K562 (cell line): ENCODE measurements at regions not wholly inside any gene's neighbourhood (a gene's known extent, or its start where the extent isn't known, plus 50 kb on each side); places are given as distances from the start of the nearest gene placed in this dataset.
A peak's percentile ranks its signal among the peaks of the same experiment; 100 is the strongest.

Experiments
- BHLHE40 ChIP-seq: IDR thresholded peaks from 2 replicates; pipeline ENCODE4 v1.6.1; 2011; ENCODE audit warnings: low read length, improper control_type of control experiment
- FOXA3 ChIP-seq, 2 experiments: fragments of 450-650 bp in 1 of 2; sonication (generic) in 1 of 2; formaldehyde crosslinking; IDR thresholded peaks in 1 of 2; conservative IDR thresholded peaks in 1 of 2; 2 replicates each; pipeline versions ENCODE4 v1.4.0 to v1.8.0; 2020 to 2022; ENCODE audit warnings: mild to moderate bottlenecking in 2 of 2, missing genetic modification reagents in 1 of 2
- GABPA ChIP-seq: fragments of 200-800 bp; sonication (Bioruptor generic); conservative IDR thresholded peaks from 2 replicates; pipeline ENCODE4 v1.6.1; 2016; ENCODE audit warnings: low read depth, missing genetic modification characterization, missing compliant biosample characterization
- HDAC3 ChIP-seq: fragments of 450-650 bp; IDR thresholded peaks from 2 replicates; pipeline ENCODE4 v1.6.1; 2018; ENCODE audit warnings: borderline replicate concordance, mild to moderate bottlenecking, moderate library complexity; ENCODE audit not compliant: partially characterized antibody
- HLTF ChIP-seq: fragments of 450-650 bp; IDR thresholded peaks from 2 replicates; pipeline ENCODE4 v1.6.1; 2016
- ID3 ChIP-seq, 2 experiments: fragments of 250-450 bp in 1 of 2; fragments of 450-650 bp in 1 of 2; sonication (Bioruptor Pico) in 1 of 2; IDR thresholded peaks; 2 replicates each; pipeline versions ENCODE4 v1.6.1 to v1.8.0; 2016 to 2021; ENCODE audit warnings: mild to moderate bottlenecking in 2 of 2, moderate library complexity in 2 of 2, missing compliant biosample characterization in 1 of 2, missing genetic modification characterization in 1 of 2
- MAZ ChIP-seq, 2 experiments: fragments of 450-650 bp in 1 of 2; sonication (generic) in 1 of 2; formaldehyde crosslinking; IDR thresholded peaks in 1 of 2; conservative IDR thresholded peaks in 1 of 2; 2 replicates each; pipeline versions ENCODE4 v1.4.0 to v1.5.0; 2020; ENCODE audit warnings: mild to moderate bottlenecking in 1 of 2, missing genetic modification reagents in 1 of 2
- MYNN ChIP-seq, 2 experiments: sonication (generic); formaldehyde crosslinking in 1 of 2; IDR thresholded peaks; 2 replicates each; pipeline versions ENCODE4 v1.5.0 to v1.6.1; 2016 to 2020; ENCODE audit warnings: antibody characterized with exemption in 1 of 2, missing genetic modification reagents in 1 of 2
- NCOA1 ChIP-seq: fragments of 450-650 bp; IDR thresholded peaks from 2 replicates; pipeline ENCODE4 v1.6.1; 2016; ENCODE audit warnings: low read depth
- RBFOX2 ChIP-seq: fragments of 200-400 bp; formaldehyde crosslinking; IDR thresholded peaks from 2 replicates; pipeline ENCODE4 v1.6.1; 2017; ENCODE audit warnings: low read depth, mild to moderate bottlenecking, low read length, moderate library complexity
- ZBTB33 ChIP-seq: sonication (generic); formaldehyde crosslinking; IDR thresholded peaks from 2 replicates; pipeline ENCODE4 v1.8.1; 2023; ENCODE audit warnings: mild to moderate bottlenecking, missing genetic modification reagents
- ZNF280A ChIP-seq: fragments of 450-650 bp; IDR thresholded peaks from 2 replicates; pipeline ENCODE4 v1.6.1; 2018; ENCODE audit warnings: mild to moderate bottlenecking, low read depth; ENCODE audit not compliant: partially characterized antibody
- ZNF589 ChIP-seq: fragments of 200-800 bp; sonication (Bioruptor generic); IDR thresholded peaks from 2 replicates; pipeline ENCODE4 v1.6.1; 2016; ENCODE audit warnings: low read depth, missing genetic modification characterization, missing compliant biosample characterization
- ZNF740 ChIP-seq, 3 experiments: fragments of 200-800 bp in 1 of 3; sonication (Bioruptor generic) in 1 of 3; sonication (generic) in 1 of 3; formaldehyde crosslinking in 1 of 3; IDR thresholded peaks; 2 replicates each; pipeline versions ENCODE4 v1.6.1 to v1.8.0; 2016 to 2022; ENCODE audit warnings: mild to moderate bottlenecking in 2 of 3, missing compliant biosample characterization in 2 of 3, missing genetic modification characterization in 2 of 3, missing genetic modification reagents in 1 of 3

- TF ChIP-seq ZBTB33, result no peak
- peak; percentile 12; the same call in 1 of the 2 replicates for TF ChIP-seq ZNF589 (CRISPR knock-in tag)
- TF ChIP-seq BHLHE40, result peak; percentile 48; the same call in 1 of the 2 replicates
- no peak for TF ChIP-seq ID3 (CRISPR knock-in tag; IDR thresholded peaks at IDR 0.05)
- peak; percentile 51; the same call in 1 of the 2 replicates for TF ChIP-seq ID3 (tag; IDR thresholded peaks at IDR 0.05)
- peak; percentile 62 for TF ChIP-seq GABPA (tag)
- TF ChIP-seq RBFOX2, result peak; percentile 31; the same call in 1 of the 2 replicates
- peak in 1 of 2 experiments; percentile 27; a peak in 1 of 4 replicates for TF ChIP-seq FOXA3 (CRISPR knock-in tag; conservative IDR thresholded peaks at IDR 0.05 in 1 of 2, IDR thresholded peaks at IDR 0.05 in 1 of 2)
- peak; percentile 56; the same call in 1 of the 2 replicates for TF ChIP-seq NCOA1
- peak; percentile 94 for TF ChIP-seq ZNF740 (CRISPR knock-in tag; IDR thresholded peaks at IDR 0.05)
- peak in 1 of 2 experiments; percentile 89; a peak in 2 of 4 replicates for TF ChIP-seq ZNF740 (tag; IDR thresholded peaks at IDR 0.05)
- TF ChIP-seq HDAC3, result peak; percentile 22
- TF ChIP-seq ZNF280A, result no peak
- TF ChIP-seq HLTF, result no peak; the same call in none of the 2 replicates
- no peak for TF ChIP-seq MYNN (IDR thresholded peaks at IDR 0.05)
- no peak for TF ChIP-seq MYNN (CRISPR knock-in tag; IDR thresholded peaks at IDR 0.05)
- 0 out of 4 replicates have a peak, but pooled peaks of 1 of the 2 experiments have one; percentile 23 for TF ChIP-seq MAZ (CRISPR knock-in tag; conservative IDR thresholded peaks at IDR 0.05 in 1 of 2, IDR thresholded peaks at IDR 0.05 in 1 of 2)
These were observed 134.4 kb downstream of the OR2B2 start (continued) for GRCh38 chr6:27777614-27778355.
